Adrenal gland (tissue), 5 donors: ENCODE measurements at regions not wholly inside any gene's neighbourhood (a gene's known extent, or its start where the extent isn't known, plus 50 kb on each side); places are given as distances from the start of the nearest gene placed in this dataset.

Experiments used
- POLR2A ChIP-seq, 2 donors: fragments of 450-650 bp; IDR thresholded peaks; one replicate each; pipeline ENCODE4 v1.6.1; 2017; ENCODE audit warnings: antibody characterized with exemption in 2 of 2, mild to moderate bottlenecking in 2 of 2, moderate library complexity in 1 of 2
- TF ChIP-seq, protein P1 (sequence below), 6 experiments: fragments of 450-650 bp in 4 of 6; fragments of 200-600 bp in 2 of 6; sonication (generic) in 1 of 6; IDR thresholded peaks; 1 replicate in 5 of 6; 2 replicates in 1 of 6; pipeline versions ENCODE4 v1.5.1 to v1.8.0; 2016 to 2021; ENCODE audit warnings: antibody characterized with exemption in 6 of 6, mild to moderate bottlenecking in 2 of 6, moderate library complexity in 1 of 6
- donor health status: DM: no; HTN: no; CAD: no.

DNA sequence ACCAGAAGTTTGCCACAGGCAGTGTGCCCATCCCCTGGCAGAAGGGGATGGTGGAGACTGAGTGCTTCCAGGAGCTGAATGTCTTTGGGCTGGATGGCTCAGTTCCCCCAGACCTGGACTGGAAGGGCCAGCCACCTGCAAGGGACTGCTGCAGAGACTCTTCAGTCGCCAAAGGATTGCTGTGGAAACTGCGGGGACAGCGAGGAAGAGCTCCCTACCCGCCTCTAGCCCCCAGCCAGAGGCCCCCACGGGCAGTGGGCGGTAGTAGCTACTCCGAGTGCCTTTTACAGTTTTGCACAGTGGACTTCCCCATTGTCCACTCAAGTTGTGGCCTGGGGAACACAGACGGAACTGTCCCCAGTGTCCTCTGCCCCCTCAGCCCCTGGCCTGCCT lies 138.5 kb downstream of the ZDHHC20 start:
- TF ChIP-seq, protein P1, sequence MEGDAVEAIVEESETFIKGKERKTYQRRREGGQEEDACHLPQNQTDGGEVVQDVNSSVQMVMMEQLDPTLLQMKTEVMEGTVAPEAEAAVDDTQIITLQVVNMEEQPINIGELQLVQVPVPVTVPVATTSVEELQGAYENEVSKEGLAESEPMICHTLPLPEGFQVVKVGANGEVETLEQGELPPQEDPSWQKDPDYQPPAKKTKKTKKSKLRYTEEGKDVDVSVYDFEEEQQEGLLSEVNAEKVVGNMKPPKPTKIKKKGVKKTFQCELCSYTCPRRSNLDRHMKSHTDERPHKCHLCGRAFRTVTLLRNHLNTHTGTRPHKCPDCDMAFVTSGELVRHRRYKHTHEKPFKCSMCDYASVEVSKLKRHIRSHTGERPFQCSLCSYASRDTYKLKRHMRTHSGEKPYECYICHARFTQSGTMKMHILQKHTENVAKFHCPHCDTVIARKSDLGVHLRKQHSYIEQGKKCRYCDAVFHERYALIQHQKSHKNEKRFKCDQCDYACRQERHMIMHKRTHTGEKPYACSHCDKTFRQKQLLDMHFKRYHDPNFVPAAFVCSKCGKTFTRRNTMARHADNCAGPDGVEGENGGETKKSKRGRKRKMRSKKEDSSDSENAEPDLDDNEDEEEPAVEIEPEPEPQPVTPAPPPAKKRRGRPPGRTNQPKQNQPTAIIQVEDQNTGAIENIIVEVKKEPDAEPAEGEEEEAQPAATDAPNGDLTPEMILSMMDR (IDR thresholded peaks at IDR 0.05) = no peak
- TF ChIP-seq POLR2A (IDR thresholded peaks at IDR 0.05) = no peak
